GM18519 (cell line): ENCODE measurements at regions not wholly inside any gene's neighbourhood (a gene's known extent, or its start where the extent isn't known, plus 50 kb on each side); places are given as distances from the start of the nearest gene placed in this dataset.

Experiments used
- ATAC-seq: cut with Tn5 transposase; IDR thresholded peaks from one replicate; pipeline ENCODE4 v1.9.1; 2021; ENCODE audit warnings: mild to moderate bottlenecking, moderate library complexity; ENCODE audit not compliant: unreplicated experiment, low FRiP score

DNA sequence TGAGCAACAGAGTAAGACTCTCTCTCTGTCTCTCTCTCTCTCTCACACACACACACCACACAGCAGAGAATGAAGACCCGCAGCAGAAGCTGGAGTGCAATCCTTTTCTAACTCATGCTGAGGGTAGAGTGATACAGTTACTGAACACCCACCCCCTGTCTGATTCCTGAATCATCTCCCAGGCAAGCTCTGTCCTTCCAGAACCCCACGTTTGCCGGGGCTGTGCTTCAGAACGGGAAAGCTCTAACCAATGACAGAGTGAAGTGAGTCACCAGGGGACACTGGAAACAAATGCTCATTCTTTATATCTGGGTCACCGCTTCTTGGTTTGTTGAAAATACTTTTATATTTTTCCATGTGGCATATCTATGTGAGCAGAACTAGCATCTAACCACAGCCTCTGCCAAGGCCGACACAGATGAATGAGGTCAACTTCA lies 553.7 kb upstream of the AMELY start:
- no peak for ATAC-seq

DNA sequence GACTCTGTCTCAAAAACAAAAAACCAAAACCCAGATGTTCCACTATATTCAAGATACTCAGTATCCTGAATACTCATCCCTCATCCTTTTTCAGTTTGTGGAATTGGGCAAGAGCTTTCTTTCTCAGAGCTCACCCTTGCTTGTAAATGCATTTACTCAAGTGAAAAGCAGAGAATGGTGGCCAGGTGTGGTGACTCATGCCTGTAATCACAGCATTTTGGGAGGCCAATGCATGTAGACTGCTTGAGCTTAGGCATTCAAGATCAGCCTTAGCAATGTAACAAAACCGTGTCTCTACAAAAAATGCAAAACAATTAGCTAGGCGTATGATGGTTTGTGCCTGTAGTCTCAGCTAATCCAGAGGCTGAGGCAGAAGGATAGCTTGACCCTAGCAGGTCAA lies 553.2 kb upstream of the AMELY start:
- no peak for ATAC-seq

DNA sequence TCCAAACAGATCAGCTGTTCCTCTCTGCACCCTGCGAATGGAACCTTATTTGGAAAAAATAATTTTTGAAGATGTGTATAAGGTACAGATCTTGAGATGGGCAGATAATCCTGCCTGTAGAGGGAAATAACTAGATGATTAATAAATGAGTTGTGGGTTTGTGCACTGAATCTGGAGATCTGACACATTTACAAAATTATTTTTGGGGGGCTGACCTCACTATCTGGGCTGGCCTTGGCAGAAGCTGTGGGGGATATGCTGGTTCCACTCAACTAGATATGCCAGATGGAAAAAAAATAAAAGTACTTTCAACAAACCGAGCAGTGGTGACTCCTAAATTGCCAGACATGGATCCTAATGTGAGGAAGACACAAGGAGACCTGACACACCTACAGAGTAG lies 552.2 kb upstream of the AMELY start:
- ATAC-seq: no peak

DNA sequence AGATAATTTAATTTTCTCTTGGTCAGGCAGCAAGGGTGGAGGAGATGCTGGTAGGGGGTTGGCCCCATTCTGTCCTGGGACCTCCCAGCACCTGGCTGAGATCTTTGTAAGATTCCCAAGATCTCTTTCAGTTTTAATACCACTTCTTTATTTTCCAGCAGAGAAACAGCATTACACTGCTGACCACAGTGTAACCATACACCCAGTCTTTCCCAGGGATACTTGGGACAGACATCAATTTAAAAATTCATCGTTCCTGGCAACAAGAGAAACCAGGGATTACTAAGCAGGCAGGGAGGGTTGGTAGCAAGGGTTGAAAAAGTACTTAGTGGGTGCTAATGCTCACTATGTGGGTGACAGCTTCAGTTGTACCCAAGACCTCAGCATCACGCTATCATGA lies 551.6 kb upstream of the AMELY start:
- no peak for ATAC-seq

DNA sequence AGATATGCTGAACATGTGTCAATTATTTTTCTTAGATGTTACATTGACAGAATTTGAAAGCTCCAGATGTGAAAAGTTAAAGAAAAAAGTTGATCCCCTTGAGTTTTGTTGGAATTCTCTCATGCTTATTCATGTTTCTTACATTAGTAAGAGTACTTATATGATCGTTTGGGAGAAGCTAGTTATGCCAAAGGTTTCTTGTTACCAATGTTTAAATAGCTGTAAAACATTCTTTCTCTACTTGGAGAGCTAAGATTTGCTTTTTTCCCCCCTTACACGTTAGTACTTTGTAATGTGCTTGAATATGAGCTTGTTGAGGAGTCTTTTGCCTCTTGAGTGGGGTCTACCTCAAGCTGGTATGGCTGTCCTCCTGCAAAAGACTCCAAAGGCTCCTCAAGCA lies 551.1 kb upstream of the AMELY start:
- no peak for ATAC-seq

DNA sequence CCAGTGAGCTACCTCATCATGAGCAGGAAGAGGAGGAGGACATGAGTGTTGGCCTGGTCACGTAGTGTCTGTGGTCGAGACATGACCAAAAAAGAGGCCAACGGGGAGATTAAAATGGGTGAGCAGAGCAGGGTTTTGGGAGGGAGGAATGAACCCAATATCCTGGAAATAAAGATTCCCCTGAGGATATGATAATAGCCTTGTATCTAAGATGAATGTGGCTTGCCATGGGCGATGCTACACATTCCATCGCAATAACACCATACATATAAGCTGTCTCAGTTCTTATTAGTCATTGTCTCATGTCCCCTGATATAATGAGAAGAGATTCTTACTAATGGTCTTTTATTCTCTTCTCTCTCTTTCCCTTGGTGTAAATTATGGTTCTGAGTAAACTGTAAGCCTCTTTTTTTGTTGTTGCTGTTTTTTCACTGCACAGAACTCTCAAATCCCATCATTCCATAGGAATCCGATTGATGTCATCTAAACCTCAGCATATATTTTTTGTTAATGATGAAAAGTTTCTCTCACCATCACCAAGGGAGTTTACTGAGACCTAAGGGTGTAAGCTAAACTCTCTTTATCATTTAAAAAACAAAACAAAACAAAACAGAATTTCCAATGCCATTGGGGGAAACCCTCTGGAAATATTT lies 550.4 kb upstream of the AMELY start:
- no peak for ATAC-seq

DNA sequence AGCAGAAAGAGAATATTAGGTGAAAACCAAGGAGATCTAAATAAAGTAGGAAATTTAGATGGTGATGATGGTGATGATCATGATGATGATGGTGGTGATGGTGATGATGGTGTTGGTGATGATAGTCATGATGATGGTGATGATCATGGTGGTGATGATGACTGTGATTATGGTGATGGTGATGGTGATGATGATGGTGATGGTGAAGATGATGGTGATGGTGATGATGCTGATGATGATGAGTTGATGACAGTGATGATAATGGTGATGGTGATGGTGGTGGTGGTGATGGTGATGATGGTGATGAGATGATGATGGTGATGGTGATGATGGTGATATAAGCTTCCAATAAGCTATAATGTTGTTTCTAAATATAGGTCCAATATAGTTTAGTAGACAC lies 548.2 kb upstream of the AMELY start:
- ATAC-seq: no peak

DNA sequence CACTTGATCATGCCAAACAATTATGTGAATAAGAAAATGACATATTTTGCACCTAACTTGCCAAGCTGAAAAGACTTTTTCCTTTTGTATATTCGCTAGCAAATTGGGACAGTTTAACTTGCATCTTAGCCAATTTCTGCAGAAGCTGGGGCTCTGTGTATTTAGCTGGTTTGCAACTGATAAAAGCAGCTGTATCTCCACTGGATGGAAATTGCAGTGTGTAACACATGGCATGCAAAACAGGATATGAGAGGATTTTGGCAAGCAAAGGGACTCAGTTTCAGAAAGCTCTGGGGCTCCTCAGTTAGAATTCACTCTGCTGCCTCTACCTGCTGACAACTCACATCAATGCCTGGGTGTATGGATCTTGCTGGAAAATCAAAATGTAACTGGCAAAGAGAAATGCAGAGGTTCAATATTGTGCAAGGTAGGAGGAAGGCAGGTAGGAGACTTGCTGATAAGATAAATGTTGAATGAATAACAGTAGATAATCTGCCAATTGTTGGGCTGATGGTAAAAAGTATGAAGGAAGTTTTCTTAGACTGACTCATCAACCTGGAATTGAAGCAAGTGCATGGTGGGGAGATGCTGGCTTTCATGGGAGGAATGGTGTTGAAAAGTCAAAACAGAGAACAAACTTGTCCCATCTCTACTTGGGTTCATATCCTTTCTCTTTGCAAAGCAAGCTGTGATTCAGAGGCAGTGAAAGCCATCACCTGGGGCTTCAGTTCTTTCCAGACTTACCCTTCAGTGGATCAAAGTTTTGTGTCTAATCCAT lies 546.9 kb upstream of the AMELY start:
- ATAC-seq: no peak

DNA sequence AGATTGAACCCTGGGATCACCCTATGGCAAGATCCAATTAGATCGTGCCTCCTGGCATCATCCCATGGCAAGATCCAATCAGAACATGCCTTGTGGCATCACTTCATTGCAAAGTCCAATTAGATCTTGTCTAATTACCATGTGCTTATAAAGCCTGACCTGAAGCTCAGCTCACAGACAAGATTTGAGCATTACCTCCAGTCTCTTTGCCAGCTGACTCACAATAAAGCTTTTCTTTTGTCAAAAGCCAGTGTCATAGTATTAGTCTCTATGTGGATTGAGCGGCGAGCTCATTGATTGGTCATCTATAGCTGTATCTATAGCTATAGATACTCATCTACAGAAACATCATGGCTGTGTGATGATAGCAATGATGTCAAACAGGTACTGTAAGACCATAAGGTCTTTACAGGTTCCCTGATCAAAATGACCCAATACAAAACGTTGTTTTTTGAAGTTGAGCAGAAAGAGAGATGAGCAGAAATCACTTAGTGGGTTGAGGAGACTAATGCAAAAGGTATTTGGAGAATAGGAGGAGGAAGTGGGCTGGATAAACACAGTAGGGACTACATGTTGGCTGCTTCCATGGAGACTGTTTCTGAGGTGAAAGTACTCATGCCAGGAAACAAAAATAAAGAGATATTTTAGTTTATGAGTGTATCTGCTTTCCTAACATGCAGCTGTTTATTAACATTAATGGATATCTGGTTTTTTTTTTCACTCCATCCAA lies 545.9 kb upstream of the AMELY start:
- ATAC-seq: no peak

DNA sequence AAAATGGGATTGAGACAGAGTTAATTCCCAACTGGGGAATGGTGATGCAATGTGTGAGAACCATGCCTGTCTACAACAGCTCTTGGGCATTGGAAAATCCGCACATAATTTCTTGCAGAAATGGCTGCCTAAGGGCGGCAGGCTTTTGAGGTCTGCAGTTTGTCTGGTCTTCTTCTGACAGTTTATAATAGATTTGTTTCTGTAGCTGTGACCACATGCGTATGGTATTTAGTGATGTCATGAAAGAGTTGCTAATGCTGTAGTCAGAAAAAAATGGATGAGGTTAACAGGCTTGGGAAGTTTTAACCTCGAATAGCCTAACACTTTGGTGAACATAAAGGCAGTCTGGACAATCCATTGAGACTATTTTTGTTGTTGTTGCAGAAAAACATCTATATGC lies 544.1 kb upstream of the AMELY start:
- no peak for ATAC-seq

DNA sequence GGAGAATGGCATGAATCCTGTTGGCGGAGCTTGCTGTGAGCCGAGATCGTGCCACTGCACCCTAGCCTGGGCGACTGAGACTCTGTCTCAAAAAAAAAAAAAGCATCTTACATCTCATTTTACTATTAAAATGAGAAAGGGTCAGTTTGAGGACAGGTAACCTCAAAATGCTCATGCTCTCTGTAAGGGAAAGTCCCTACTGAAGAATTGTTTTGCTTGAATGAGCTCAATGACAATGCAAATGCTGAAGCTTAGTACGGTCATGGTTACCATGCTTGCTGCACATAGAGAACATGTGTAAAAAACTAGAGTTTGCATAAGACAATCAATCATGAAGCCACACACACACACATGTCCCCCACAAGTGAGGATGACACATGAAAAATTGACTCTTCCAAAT lies 541.8 kb upstream of the AMELY start:
- peak; percentile 100 for ATAC-seq

DNA sequence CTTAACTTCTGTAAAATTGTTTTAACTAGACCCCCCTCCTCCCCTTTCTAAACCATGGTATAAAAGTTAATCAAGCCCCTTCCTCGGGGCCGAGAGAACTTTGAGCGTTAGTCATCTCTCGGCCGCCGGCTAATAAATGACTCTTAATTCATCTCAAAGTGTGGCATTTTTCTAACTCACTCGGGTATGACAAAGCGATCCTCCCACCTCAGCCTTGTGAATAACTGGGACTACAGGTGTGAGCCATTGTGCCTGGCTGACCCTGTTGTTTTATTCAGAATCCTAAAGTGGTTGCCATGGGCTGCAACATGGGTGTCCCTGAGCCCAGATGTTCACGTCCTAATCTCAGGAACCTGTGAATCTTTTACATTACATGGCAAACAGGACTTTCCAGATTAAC lies 540.7 kb upstream of the AMELY start:
- no peak for ATAC-seq

DNA sequence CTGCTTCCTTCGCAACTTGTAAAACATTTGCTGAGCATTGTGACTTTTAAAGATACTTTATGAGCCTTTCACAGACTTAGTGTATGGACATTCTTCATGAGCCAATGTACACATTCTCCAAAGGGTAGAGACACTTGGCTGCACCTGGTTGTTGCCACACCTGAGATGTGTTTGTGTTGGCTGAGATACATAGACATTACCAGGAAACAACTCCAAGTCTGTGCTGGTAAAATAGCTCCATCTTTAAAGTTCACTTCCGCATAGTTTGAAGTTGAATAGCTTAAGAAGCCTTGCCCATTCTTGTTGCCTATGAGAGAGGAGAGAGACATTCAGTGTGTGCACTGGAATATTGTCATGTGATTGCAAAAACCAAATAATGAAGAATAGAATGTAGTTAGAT lies 538.3 kb upstream of the AMELY start:
- ATAC-seq: no peak

DNA sequence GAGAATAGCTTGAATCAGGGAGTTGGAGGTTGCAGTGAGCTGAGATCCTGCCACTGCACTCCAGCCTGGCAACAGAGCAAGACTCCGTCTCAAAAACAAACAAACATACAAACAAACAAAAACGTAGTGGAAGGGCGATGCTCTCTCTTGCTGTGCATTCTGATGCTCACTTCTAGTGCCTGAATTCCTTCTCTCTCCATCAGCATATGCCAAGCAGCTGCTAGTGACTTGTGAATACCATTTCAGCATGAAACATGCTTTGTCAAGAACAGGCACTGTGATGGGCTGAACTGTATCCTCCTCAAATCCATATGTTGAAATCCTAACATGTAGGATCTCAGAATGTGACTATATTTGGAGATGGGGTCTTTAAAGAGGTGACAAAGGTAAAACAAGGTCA lies 537.1 kb upstream of the AMELY start:
- no peak for ATAC-seq

DNA sequence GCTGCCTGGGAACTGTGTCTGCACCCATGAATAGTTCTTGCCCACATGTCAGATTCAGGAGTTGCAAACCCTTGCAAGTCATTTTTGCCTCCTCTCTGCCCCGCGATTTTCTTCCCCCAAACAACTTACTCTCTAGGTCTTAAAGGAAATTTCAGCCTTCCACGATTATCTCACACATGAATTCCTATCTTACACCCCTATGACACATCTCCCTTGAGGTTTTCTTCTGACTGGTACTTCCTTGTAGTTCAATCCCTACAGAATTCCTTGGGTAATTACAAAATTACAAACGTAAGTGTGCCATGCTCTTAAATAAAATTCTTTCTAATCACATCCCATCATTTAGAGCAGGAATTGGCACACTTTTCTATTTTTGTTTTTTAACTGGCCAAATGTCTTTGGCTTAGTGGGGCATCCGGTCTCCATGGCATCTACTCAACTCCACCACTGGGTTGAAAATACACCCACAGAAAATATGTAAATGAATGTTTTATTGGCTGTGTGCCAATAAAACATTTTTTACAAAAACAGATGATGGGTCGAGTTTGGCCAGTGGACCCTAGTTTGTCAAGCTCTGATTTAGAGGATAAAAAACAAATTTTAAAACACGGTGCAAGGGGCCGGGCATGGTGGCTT lies 536.4 kb upstream of the AMELY start:
- ATAC-seq: no peak

DNA sequence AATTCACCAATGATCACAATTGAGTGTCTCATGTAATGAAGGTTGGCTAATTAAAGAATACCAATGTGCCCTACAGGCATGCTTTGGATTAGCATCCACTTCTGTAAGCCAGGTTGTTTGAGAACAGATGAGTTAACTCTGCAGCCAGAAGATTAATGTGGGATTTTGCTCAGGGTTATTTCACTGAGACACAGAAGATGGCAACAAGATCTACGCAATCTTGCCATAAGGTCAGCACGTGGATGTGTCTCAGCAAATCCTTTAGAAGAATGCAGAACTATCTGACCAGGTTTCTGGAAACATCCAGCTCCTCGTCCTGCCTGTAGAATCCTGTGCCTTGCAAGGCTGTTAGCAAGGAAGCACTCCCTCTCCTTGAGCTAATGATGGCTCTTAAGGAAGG lies 532.6 kb upstream of the AMELY start:
- no peak for ATAC-seq

DNA sequence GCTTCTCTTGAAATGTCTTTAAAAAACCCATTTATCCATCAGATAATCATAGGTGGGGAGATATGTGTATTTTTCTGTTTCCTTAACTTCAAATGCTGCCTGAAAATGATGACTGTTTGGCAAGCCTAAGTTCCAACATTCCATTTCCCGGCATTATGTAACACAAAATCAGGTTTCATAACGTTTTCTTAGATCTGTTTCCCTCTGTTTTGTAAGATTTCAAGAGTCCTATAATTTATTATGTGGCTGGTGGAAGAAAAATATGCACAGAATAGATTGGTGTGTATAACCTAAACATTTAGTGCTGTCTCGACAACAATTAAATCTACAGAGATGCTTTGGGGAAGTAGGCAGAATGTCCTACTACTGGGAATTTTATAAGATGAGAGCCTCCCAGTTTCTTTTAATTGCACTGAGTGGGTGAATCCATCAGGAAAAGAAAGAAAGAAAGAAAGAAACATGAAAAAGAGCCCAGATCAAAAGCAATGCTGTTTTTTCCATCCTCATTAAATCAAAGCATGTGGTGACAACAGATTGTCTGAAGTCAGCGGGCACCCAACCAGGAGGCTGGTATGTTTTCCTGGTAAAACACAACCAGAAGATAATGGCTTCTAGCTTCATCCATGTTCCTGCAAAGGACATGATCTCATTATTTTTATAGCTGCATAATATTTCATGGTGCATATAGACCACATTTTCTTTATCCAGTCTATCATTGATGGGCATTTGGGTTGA lies 529.4 kb upstream of the AMELY start:
- ATAC-seq: no peak

DNA sequence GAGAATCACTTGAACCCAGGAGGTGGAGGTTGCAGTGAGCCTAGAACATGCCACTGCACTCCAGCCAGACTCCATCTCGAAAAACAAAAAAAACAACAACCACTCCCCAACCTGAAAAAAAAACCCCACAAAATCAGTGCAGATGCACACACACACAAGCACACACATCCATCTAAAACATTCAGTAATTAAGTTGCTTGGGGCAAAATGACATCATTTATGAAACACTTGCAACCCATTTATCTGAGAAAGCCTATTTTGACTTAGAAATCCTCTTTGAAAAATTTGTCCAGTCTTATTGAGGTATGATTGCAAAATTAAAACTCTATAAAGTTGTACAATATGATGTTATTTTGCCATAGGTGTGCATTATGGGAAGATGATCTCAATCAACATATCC lies 525.5 kb upstream of the AMELY start:
- ATAC-seq: no peak

DNA sequence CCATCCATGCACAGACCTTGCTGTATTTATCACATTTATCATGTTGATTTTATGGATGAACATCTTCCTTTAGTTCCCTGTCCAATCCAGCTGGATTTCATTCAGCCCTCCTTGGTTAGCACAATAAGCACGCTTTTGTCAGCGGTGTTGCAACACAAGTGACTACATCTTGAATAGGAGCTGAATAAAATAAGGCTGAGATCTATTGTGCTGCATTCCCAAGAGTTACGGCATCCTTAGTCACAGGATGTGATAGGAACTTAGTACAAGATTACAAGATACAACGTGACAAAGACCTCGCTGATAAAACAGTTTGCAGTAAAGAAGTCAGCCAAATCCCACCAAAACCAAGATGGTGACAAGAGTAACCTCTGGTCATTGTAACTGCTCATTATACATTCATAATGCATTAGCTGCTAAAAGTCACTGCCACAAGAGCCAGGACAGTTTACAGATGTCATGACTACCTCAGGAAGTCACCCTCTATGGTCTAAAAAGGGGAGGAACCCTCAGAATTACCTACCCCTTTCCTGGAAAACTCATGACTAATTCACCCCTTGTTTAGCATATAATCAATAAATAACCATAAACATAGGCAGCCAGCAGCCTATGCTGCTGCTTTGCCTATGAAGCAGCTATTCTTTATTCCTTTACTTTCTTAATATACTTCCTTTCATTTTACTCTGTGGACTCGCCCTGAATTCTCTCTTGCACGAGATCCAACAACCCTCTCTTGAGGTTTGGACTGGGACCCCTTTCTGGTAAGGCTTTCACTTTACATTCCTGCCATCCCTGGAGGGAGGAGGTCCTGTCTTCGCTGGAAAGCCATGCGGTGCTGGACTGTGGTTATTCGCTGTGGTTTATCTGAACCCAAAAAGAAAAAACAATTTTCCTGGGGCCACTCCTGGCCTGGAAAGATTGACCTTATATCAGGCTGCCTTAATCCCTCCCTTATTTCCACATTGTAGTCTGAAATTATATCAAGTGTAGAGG lies 522.6 kb upstream of the AMELY start:
- no peak for ATAC-seq
